Muscle of leg (tissue), 3 donors: ENCODE measurements at regions not wholly inside any gene's neighbourhood (a gene's known extent, or its start where the extent isn't known, plus 50 kb on each side); places are given as distances from the start of the nearest gene placed in this dataset.
A peak's percentile ranks its signal among the peaks of the same experiment; 100 is the strongest.

Source experiments
- DNase-seq: peaks from one replicate; pipeline ENCODE4 v3.0.0; 2013
- H3K27ac ChIP-seq: one replicate; pipeline ENCODE4 v1.5.1; 2013; ENCODE audit warnings: mild to moderate bottlenecking, low read length, control low read depth
- H3K27me3 ChIP-seq: one replicate; pipeline ENCODE4 v1.6.1; 2013; ENCODE audit warnings: low read length; ENCODE audit not compliant: control insufficient read depth, insufficient read depth
- H3K36me3 ChIP-seq: one replicate; pipeline ENCODE4 v1.6.1; 2013; ENCODE audit warnings: low read length; ENCODE audit not compliant: control insufficient read depth, insufficient read depth
- H3K4me1 ChIP-seq: one replicate; pipeline ENCODE4 v1.6.1; 2013; ENCODE audit warnings: low read length; ENCODE audit not compliant: control insufficient read depth, insufficient read depth
- H3K4me3 ChIP-seq: one replicate; pipeline ENCODE4 v1.5.1; 2013; ENCODE audit warnings: low read length, control low read depth
- H3K9me3 ChIP-seq: replicated peaks from 2 replicates; pipeline ENCODE4 v1.6.1; 2013; ENCODE audit warnings: low read depth, low read length; ENCODE audit not compliant: control insufficient read depth
- WGBS: methylation state at CpG from one replicate; pipeline ENCODE4 v1.1.5; 2013; ENCODE audit warnings: missing lambda C conversion rate; ENCODE audit not compliant: insufficient coverage; 5-methylcytosine and 5-hydroxymethylcytosine counted together

DNA sequence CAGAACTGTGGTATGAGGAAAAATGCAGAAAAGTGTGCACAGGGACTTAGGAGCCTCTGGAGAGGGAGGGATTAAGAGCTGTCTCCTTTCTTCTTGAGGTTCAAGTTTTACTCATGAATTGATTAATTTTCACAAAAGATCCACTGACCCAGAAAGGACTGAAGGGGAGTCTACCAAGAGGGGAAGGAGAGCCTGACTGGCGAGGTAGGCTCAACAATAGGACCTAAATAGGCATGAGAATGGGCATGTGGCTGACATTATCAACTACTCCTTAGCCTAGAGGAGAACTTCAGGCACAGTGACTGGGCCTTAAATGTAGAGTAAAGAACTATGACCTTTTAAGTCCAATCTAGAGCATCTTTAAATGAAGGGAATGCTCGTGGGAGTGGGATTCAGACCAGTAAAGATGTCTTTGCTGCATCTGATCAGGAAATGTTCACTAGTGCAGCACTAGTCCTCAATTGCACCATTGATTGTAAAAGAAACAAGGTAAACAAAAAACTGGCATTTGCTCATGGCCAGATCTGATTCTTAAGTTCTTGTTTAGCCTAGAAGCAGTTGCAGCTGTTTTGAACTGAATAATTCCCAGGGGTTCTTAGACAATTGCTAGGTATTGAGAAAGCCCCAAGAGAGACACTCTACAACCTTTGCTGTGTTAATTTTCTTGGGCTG, 135.6 kb downstream of the RAB38 start:
- no peaks in the 10 kb centered on the region for H3K36me3 ChIP-seq
- H3K27me3 ChIP-seq, result peaks cover 2% of the 10 kb centered on the region
- no peaks in the 10 kb centered on the region for H3K9me3 ChIP-seq
- no peaks in the 10 kb centered on the region for H3K4me1 ChIP-seq
- no peak overlapping the region for H3K4me3 ChIP-seq
- WGBS, result 60% methylated on average over 1 of the region's 2 CpGs
- no peak overlapping the region for H3K27ac ChIP-seq
- no peak for DNase-seq

GRCh38 chr11:88038063-88038462, 137.2 kb downstream of the RAB38 start:
- no peak overlapping the region for H3K4me3 ChIP-seq
- WGBS, result no CpG with 5 or more reads among the region's 2 CpGs
- no peak overlapping the region for H3K27ac ChIP-seq
- no peaks in the 10 kb centered on the region for H3K36me3 ChIP-seq
- peaks cover 2% of the 10 kb centered on the region for H3K27me3 ChIP-seq
- DNase-seq, result no peak
- H3K9me3 ChIP-seq, result no peaks in the 10 kb centered on the region
- H3K4me1 ChIP-seq, result no peaks in the 10 kb centered on the region

GRCh38 chr11:88036701-88037100, 138.5 kb downstream of the RAB38 start:
- Histone ChIP-seq H3K36me3 (no peaks in the 10 kb centered on the region), H3K27ac (no peak overlapping the region), H3K27me3 (no peaks in the 10 kb centered on the region), H3K9me3 (no peaks in the 10 kb centered on the region), H3K4me1 (no peaks in the 10 kb centered on the region), H3K4me3 (no peak overlapping the region)
- no peak for DNase-seq

DNA sequence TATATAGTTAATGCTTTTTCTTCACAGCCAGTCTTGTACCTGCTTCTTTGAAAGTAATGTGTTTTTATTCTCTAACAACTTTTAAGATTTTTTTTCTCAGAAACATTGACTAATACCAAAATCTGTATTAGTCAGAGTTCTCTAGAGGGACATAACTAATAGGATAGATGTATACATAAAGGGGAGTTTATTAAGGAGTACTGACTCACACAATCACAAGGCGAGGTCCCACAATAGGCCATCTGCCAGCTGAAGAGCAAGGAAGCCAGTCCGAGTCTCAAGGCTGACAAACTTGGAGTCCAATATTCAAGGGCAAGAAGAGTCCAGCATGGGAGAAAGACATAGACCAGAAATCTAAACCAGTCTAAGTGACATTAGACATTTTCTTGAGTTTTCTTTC, 140.0 kb downstream of the RAB38 start:
- WGBS, result 50% methylated on average over 2 of the region's 2 CpGs
- no peak overlapping the region for H3K4me3 ChIP-seq
- H3K27ac ChIP-seq, result no peak overlapping the region

GRCh38 chr11:88017666-88018065, 157.6 kb downstream of the RAB38 start:
- H3K27ac ChIP-seq, result no peak overlapping the region
- H3K4me3 ChIP-seq, result no peak overlapping the region
- no peak for DNase-seq
- no peaks in the 10 kb centered on the region for H3K4me1 ChIP-seq
- no peaks in the 10 kb centered on the region for H3K9me3 ChIP-seq
- no peaks in the 10 kb centered on the region for H3K36me3 ChIP-seq
- H3K27me3 ChIP-seq, result peaks cover 2% of the 10 kb centered on the region
- WGBS, result 51% methylated on average over 3 of the region's 4 CpGs

More for the DNA sequence above, 140.0 kb downstream of the RAB38 start:
- Histone ChIP-seq H3K27me3 (no peaks in the 10 kb centered on the region), H3K36me3 (no peaks in the 10 kb centered on the region), H3K9me3 (no peaks in the 10 kb centered on the region), H3K4me1 (no peaks in the 10 kb centered on the region)
- DNase-seq, result no peak

- WGBS, result 0% methylated on average over 1 of the region's 3 CpGs
- Histone ChIP-seq H3K27me3 (peaks cover 2% of the 10 kb centered on the region), H3K9me3 (no peaks in the 10 kb centered on the region), H3K36me3 (no peaks in the 10 kb centered on the region), H3K27ac (no peak overlapping the region), H3K4me1 (no peaks in the 10 kb centered on the region), H3K4me3 (no peak overlapping the region)
- peak; percentile 86 for DNase-seq
These were observed 158.7 kb downstream of the RAB38 start for GRCh38 chr11:88016392-88017170.

DNA sequence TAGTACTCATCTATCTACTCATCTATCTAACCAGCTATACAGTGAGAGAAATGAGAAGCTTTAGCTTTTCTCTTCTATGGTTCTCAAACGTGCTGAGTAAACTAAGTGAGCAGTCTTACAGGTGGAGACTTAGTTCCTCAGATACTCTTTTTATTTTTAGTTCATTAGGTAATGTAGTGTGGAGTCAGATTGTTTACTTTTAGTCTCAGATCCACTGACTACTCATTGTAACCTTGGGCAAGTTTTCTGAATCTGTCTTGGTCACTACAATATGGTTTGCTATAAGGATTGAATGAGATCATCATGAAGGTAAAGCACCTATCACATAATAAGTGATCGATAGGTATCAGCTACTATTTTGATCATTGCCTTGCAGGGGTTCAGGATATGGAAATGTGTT, 160.1 kb downstream of the RAB38 start:
- no peak for DNase-seq
- Histone ChIP-seq H3K4me1 (no peaks in the 10 kb centered on the region), H3K4me3 (no peak overlapping the region), H3K27ac (no peak overlapping the region), H3K36me3 (no peaks in the 10 kb centered on the region), H3K27me3 (peaks cover 2% of the 10 kb centered on the region), H3K9me3 (no peaks in the 10 kb centered on the region)
- WGBS, result no CpG with 5 or more reads among the region's 2 CpGs

- Histone ChIP-seq H3K36me3 (no peaks in the 10 kb centered on the region), H3K9me3 (no peaks in the 10 kb centered on the region), H3K4me3 (no peak overlapping the region), H3K4me1 (no peaks in the 10 kb centered on the region), H3K27ac (no peak overlapping the region), H3K27me3 (peaks cover 2% of the 10 kb centered on the region)
- no CpG with 5 or more reads among the region's 3 CpGs for WGBS
- no peak for DNase-seq
These were observed 161.7 kb downstream of the RAB38 start for GRCh38 chr11:88013508-88014065.

DNA sequence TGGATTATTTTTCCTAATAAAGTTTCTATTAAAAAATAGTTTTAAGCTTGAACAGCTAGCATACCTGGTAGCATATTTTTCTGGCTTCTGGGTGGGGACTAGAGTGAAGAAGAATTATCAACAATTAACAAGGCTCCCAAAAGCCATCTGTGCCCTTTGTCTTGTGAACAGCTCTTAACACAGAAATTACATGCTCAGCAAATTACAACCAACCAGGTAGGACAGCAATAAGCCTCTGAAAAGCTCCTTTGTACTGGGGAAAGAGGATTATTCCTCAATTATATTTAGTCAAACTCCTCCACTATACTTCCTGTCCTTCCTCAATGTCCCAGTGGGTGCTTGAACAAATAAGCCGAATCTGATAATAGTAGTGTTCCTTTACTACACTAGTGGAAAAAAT, 162.8 kb downstream of the RAB38 start:
- Histone ChIP-seq H3K27ac (no peak overlapping the region), H3K27me3 (peaks cover 2% of the 10 kb centered on the region), H3K4me3 (no peak overlapping the region), H3K4me1 (no peaks in the 10 kb centered on the region), H3K9me3 (no peaks in the 10 kb centered on the region), H3K36me3 (no peaks in the 10 kb centered on the region)
- WGBS, result no CpG with 5 or more reads among the region's 1 CpG
- no peak for DNase-seq

- no peaks in the 10 kb centered on the region for H3K9me3 ChIP-seq
- H3K27ac ChIP-seq, result no peak overlapping the region
- DNase-seq, result no peak
- H3K27me3 ChIP-seq, result no peaks in the 10 kb centered on the region
- WGBS, result no CpG with 5 or more reads among the region's 2 CpGs
- no peak overlapping the region for H3K4me3 ChIP-seq
- H3K36me3 ChIP-seq, result no peaks in the 10 kb centered on the region
- H3K4me1 ChIP-seq, result no peaks in the 10 kb centered on the region
These were observed 199.2 kb downstream of the RAB38 start for GRCh38 chr11:87976009-87976408.
